ELF-1 (cell line): ENCODE measurements at regions not wholly inside any gene's neighbourhood (a gene's known extent, or its start where the extent isn't known, plus 50 kb on each side); places are given as distances from the start of the nearest gene placed in this dataset.
"Not testable (repeated sequence)": the region's sequence is repeated elsewhere in the genome, so short reads cannot be mapped to it uniquely, and the experiment has no call there.

ENCODE experiments used
- DNase-seq: peaks from one replicate; pipeline ENCODE4 v3.0.0-alpha.2; 2016; ENCODE audit warnings: low read depth, low spot score

DNA sequence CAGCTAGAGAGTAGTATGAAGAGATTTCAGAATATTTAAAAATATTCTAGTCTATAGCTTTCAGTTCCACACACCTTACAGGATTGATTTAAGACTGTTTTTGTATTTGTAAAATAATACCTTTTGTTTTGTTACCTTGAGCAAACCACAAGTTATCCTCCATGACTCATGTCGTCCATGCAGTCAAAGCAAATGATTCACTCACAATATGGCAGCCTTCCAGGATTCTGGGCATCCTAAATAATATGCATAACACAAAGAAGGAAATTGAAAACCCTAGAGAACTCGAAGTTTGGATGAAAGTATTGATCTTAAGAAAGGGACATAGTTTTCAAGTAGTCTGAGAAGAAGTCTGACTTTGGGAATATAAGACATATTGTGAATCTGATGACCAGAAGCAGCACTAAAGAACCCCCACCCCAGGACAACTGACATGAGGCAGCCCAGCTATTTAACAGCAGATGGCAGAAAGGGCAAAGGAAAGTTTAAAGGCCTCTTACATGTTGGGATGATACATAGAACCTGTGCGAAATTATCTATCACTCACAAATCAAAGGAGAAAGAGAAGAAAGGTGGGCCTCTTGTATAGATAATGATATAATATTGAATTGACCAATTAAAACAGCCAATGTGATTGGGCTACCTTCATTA lies 857.9 kb downstream of the BRINP3 start:
- DNase-seq = no peak

DNA sequence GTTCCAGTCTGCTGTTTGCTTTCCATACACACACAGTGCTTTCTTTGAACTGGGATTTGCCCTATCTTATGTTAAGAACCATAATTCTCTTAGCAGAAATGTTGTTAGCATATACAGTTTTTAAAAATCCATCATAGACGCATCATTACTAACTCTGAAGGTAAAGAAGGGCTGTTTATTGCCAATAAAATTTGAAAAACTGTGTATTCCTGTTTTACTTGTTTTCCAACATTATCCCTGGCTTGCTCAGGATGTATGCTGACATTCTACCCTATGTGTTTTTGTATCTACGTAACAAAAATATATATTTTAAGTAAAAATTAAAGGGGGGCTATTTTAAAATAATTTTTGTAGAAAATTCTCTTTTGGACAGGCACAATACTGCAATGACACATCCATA lies 857.2 kb downstream of the BRINP3 start:
- no peak for DNase-seq

DNA sequence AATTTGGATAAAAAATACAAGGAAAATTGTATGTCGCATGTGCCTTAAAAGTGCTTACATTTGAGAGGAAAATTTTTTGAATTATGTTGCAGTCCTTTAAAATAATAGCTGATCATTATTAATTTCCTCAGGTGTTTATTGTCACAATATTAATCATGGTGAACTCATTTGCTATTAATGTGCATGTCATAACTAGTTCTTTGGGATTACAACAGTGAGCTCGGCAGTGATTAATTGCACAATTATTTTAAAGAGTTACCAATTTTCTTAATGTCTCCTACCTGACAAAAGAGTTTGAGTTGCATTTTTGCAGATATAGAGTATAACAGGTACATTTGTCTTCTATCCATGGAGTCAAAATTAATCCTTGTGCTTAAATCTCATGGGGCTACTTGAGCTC lies 854.3 kb downstream of the BRINP3 start:
- DNase-seq = no peak

DNA sequence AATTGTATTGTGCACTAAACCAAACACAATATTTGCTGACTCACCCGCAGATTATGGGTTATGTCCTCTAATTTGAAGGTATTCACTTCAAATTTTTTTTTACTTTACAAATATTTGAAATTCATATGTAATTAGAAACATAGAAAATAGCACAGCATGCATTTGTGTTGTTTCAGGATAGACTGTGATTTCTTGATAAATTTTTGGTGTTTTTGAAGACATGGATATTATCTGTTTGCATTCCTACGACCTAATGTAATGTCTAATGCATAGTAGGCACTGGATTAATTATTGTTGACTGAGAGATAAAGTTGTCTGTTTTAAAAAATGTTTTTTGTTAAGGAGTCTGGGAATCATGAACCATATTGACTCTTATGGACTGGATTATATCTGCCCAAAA lies 850.2 kb downstream of the BRINP3 start:
- no peak for DNase-seq

DNA sequence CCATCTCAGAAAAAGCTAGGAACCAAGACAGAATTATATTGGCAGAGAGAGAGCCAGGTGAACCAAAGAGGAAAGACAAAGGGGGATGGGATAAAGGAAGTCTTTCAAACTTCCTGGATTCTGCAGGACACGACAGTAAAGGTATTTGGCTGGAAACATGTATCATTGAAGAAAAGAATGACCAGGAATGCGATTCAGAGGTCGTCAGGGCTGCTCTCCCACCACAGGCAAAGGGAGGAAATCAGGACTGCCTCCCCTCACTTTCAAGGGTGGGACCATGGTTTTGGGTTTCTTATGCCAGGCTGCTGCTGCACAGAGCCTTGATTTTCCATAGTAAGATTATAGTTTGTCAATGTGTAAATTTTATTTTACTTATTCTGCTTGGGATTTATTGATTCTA lies 848.8 kb downstream of the BRINP3 start:
- no peak for DNase-seq

DNA sequence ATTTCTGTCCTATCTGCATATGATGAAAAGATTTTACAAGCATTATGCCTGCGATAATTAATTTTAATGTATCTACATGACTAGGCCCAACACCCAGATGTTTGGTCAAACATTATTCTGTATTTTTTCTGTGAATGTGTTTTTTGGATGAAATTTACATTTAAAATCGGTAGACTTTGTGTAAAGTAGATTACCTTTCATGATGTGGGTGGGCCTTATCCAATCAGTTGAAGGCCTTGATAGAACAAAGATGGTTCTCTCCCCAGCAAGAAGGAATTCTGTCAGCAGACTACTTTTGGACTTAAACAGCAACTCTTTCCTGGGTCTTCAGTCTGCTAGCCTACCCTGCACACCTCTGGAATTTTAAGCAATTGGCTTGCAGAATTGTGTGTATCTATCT lies 844.0 kb downstream of the BRINP3 start:
- no peak for DNase-seq

DNA sequence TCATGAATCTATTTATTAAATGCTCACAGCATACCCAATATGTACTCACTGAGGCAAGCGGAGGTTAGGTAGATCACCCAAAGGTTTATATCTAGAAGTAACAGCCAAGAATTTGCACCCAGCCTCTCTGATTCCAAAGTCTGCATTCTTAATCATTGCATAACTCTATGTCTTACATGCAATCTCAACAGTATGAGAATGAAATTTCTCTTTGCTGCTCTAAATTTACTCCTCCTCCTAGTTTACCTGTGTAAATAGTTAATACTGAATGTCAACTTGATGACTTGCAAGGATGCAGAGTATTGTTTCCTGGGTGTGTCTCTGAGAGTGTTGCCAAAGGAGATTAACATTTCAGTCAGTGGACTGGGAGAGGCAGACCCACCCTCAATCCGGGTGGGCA lies 840.6 kb downstream of the BRINP3 start:
- no peak for DNase-seq

DNA sequence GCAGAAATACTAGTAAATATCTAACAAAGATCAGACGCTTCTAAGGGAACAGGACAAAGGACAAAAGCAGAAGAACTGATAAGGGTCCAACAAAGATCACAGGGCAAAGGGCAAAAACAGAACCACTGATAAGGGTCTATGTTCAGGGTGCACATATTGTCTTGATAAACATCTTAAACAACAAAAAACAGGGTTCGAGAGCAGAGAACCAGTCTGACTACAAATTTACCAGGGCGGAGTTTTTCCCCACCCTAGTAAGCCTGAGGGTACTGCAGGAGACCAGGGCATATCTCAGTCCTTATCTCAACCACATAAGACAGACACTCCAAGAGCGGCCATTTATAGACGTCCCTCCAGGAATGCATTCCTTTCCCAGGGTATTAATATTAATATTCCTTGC lies 833.5 kb downstream of the BRINP3 start:
- not testable (repeated sequence) for DNase-seq

DNA sequence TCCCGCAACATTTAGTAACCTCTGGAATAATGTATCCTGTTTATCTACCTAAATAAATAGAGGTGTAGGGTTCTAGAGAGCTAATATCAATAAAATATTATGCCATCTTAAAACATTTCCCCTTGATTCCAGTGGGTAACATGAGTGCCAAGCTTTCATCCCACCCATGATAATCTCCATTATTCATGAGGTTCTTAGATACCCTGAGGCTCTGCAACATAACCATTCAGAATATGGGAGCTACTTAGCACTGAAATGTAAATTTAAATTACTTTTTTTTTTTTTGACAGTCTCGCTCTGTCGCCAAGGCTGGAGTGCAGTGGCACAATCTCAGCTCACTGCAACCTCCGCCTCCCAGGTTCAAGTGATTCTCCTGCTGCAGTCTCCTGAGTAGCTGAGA lies 832.7 kb downstream of the BRINP3 start:
- no peak for DNase-seq

DNA sequence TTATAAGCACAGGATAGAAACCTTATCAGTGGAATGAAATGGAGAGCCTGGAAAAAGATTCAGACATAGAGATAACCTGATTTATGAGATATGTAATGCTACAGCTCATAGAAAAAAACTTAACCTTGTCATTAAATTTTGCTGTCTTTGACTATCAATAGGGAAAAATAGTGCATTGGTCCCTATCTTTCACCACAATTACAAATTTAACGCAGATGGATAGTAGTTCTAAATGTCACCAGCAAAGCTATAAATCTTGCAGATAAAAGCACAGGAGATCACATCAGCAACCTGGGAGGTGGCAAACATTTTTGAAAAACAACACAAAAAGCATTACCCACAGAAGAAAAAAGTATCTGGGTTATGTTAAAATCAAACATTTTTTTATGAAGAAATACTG lies 831.6 kb downstream of the BRINP3 start:
- no peak for DNase-seq

DNA sequence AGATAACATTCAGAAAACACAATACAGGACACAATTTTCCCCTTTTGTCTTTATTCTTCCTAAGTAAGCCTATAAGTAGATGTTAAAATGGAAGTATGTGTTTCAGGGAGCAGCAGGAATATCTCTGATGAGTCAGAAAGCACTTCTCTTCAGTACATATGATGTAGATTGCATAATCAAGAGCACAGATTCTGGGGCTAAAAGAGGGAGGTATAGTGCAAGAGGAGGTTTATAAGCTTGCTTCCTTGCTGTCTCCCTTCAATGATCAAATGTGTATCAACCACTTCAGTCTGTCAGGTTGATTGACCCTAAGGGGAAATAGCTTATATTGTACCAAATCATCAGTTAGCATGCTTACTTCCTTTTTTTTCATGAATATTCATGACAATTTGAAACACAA lies 822.8 kb downstream of the BRINP3 start:
- DNase-seq = no peak

DNA sequence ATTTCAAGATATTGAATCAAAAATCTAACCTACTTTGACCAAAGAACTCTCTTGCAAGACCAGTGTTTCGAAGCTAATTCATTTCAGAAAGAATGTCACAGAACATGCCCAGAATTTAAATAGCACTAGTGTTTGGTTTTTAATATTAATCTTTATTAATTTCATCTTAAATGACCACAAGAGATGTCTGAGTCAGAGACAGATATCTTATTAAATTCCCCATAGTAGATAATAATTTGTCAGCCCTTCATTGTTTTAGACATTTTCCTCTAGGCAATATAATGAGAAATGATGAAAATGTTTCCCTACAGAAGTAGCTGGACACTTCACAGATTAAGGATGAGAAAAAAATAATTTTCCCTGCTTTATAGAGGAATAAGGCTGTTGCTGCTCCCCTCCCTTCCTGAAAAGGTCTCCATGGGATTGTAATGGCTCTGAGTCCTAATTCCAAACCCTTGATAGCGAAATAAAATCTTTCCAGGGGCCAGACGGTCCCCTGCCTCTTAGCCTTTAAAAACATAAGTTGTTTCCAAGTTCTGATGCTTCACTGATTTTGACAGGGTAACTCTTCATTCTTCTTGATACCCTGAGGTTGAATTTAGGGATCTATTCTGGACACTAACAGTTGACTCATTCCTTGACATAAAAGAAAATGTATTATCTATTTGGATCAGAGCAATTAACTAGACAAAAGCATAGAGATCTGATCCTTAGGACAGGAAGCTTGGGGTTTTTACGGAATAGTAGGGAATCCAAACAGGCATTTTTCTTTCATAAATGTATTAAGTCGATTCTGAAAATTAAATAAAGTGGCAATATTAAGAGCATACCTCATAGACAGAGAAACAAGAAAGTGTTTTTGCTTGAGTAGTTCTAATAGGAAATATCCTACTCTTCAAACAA lies 820.8 kb downstream of the BRINP3 start:
- no peak for DNase-seq

DNA sequence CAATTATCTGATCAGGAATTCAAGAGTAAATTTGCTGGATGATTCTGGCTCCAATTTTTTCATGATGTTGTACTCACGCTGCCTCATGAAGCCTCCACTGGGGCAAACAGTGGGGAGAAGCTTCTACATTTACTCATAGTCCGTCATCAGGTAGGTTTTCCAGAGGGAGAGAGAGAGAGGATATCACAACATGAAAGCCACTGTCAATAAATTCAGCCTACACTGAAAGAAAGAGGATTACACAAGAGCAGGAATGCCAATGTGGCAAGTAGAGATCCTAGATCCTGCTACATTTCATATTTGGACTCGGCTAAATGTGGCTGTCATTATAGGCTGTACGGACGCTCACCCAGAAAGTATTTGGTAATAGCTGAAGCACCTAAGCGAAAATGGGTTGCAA lies 819.9 kb downstream of the BRINP3 start:
- no peak for DNase-seq

DNA sequence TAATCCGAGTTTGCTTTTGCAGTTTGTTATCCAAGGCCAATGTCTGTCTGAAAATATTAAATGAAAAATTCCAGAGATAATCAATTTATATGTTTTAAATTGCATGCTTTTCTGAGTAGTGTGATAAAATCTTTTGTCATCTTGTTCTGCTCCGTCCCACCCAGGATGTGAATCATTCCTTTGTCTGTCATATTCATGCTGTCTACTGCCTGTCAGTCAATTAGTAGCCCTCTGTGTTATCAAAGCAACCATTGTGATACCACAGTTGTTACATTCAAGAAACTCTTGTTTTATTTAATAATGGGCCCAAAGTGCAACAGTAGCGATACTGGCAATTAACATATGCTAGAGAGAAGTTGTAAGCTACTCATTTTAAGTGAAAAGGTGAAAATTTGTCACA lies 819.3 kb downstream of the BRINP3 start:
- DNase-seq = no peak

DNA sequence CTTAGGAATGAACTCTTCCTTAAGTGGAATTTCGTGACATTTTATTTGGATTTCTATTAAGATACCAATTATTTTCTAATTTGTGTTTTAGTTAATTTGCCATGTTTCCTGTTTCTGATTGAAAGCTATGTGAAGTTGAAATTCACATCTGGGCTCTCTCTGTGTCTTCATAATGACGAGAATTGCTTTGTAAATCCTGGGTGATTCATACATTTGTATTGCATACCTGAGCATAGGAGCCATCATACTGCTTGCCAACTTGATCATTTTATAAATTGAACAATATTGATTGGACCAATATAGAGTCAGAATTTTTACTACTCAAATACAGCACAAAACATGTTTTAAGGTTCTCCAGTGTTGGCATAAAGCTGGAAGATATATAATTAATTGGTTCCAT lies 817.9 kb downstream of the BRINP3 start:
- no peak for DNase-seq

DNA sequence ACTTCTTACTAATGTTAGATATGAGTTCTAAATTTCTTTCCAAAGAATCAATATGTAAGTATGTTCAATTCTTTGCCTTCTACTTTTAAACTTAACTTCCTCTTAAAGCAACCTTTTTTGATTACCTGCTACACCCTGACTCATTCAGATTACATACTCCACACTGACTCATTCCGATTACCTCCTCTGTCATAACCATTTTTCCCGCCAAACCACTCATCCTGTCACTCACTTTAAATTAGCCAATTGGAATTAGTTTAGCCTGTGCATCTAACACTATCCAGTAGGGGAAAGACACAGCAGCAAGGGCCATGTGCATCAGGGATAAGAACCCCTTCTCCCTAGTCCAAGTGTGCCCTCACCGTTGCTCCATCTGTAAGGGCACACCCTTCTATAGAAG lies 815.5 kb downstream of the BRINP3 start:
- no peak for DNase-seq

DNA sequence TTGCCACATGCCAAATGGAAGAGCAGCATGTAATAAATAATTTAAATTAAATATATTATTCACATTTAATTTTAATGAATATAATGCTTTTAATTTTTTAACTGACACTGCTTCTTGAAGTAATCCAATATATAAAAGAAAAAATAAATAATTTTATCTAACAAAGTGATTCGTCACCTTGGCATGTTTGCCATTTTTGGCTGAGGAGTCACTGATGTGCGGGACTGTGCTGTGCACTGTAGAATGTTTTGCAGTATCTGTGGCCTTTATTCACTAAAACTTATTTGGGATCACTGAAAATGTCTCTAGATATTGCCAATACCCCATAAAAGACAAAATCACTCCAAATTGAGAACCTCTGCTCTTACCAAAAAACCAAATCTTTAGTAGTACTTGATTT lies 807.8 kb downstream of the BRINP3 start:
- no peak for DNase-seq

DNA sequence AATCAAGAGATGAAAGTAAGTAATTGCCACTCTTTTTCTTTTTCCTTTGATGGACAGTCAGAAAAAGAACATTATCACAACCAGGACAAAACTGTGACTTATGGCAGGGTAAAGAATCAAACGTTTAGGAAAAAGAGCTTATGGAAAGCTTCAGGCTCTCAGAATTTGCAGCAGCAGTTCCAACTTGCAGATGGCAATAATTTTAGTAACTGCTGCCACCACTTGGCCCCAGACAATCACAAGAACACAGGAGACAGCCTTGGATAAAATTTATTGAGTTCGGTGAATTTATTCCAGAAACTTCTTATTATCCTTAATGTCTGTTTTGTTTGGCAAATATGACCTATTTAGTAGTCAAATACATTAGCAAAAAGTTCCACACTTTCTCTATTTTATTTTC lies 804.4 kb downstream of the BRINP3 start:
- DNase-seq = no peak

DNA sequence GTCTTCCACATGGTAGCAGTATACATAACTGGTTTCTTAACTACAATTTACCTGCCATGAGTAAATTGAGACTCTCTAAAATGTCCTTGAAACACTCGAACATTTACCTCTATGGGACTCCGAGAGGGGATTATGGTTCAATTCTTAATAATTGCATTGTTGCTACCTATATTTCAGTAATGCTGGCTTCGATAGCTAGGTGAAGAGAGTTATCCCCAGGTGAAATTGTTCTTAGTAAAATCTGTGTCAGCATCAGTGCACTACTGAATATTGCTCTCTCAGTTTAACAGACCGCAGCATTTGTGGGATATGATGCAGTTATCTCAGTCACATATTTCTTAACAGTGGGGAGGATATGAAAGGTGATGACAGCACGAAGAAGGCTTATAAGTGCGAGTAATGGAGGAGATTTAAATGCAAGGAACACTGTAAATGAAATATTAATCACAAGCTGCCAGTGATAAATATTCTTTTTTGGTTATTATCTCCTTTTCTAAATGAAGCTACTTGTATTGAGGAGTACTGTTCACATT lies 801.9 kb downstream of the BRINP3 start:
- no peak for DNase-seq

DNA sequence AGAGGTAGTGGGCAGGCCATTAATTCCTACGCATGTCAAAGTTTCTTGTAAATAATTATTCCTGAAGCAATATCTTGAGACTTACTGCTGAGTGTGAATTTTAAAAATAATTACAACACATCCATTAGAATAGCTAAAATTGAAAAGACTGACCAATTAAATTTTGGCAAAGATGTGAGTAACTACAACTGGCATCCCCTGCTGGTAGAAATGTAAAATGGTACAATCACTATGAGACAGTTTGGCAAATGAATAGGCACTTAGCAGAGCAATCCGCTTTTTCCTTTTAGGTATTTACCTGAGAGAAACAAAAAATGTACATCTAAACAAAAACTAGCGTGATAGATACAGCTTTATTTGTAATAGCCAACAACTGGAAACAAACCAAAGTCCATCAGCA lies 798.9 kb downstream of the BRINP3 start:
- DNase-seq = no peak

DNA sequence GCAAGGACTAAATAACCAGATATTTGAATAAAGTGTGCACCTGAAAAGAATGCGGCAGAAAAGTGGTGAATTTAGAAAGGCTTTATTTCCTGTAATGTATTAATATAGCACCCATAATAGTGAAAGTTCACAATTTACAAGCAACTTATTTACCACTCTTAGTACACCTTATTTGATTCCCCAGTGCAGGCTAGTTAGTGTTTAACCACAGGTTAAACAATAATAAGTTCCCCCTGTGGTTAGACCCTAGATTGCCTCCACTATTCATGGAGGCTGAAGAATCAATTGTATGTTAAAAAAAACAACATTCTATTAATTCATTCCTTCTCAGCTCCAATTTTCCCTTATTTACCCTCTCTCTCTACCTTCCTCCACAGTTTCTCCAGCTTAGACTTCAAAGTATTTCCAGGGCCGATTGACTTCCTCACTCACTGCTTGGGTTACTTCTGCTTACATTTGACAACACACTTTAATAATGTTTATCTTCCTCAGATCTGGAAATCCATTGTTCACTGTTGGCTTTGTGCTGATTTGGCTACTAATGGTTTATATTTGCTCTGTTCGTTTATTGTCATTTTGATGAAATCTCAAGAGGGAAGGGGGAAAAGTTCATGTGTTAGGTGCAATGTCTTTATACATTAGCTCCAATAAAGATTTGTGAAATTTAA lies 796.3 kb downstream of the BRINP3 start:
- no peak for DNase-seq

DNA sequence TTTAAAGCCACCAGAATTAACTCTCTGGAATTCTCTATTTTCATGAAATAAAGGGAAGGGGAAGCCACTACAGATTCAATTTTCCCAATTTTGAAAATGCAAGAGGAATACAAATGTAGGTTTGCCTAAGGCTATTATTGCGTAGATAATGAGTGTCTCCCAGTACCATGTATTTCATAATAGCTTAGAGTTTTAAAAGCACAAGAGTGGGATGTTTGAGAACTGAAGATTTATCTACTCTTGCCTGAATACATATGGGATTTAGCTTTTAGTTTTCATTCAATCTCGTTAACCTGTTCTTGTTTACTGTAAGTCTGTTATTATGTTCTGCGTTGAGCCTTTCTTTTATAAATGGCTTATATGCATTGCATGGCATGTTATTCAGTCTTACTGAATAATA lies 795.1 kb downstream of the BRINP3 start:
- no peak for DNase-seq

DNA sequence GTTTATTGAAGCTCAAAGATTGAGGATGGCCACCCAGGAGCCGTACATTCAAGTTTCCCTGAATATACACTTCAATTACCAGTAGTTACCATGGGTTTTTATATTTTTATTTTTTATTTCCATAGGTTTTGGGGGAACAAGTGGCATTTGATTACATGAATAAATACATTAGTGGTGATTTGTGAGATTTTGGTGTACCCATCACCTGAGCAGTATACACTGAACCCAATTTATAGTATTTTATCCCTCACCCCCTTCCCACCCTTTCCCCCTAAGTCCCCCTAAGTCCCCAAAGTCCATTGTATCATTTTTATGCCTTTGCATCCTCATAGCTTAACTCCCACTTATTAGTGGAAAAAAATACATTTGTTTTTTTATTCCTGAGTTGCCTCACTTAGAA lies 791.4 kb downstream of the BRINP3 start:
- DNase-seq = no peak
